Mesenchymal stem cell (in vitro differentiated cells and primary cell): ENCODE measurements at regions not wholly inside any gene's neighbourhood (a gene's known extent, or its start where the extent isn't known, plus 50 kb on each side); places are given as distances from the start of the nearest gene placed in this dataset.

Experiments used
- DNase-seq: peaks from one replicate; pipeline ENCODE4 v3.0.0-alpha.2; 2013
- H2AFZ ChIP-seq: one replicate; pipeline ENCODE4 v1.6.1; 2013; ENCODE audit warnings: low read depth, mild to moderate bottlenecking, control low read depth, inconsistent platforms, low read length, moderate library complexity
- H2AK5ac ChIP-seq: 2 replicates; pipeline ENCODE4 v1.6.1; 2013; ENCODE audit warnings: low read length, moderate library complexity, mild to moderate bottlenecking, inconsistent platforms; ENCODE audit not compliant: severe bottlenecking
- H2BK120ac ChIP-seq: one replicate; pipeline ENCODE4 v1.6.1; 2013; ENCODE audit warnings: low read depth, mild to moderate bottlenecking, inconsistent platforms, low read length, moderate library complexity
- H2BK12ac ChIP-seq, 2 experiments: one replicate each; pipeline ENCODE4 v1.6.1; 2013; ENCODE audit warnings: inconsistent platforms in 2 of 2, low read length in 2 of 2, mild to moderate bottlenecking in 2 of 2, moderate library complexity in 2 of 2, control low read depth in 1 of 2
- H2BK15ac ChIP-seq: one replicate; pipeline ENCODE4 v1.6.1; 2013; ENCODE audit warnings: mild to moderate bottlenecking, low read depth, inconsistent platforms; ENCODE audit not compliant: poor library complexity, severe bottlenecking
- H2BK5ac ChIP-seq: 2 replicates; pipeline ENCODE4 v1.6.1; 2013; ENCODE audit warnings: low read depth, mild to moderate bottlenecking, low read length, control low read depth, inconsistent platforms; ENCODE audit not compliant: poor library complexity, severe bottlenecking
- H3K14ac ChIP-seq, 2 experiments: one replicate each; pipeline ENCODE4 v1.6.1; 2013; ENCODE audit warnings: inconsistent platforms in 2 of 2, low read length in 2 of 2, control low read depth in 1 of 2, mild to moderate bottlenecking in 1 of 2, moderate library complexity in 1 of 2
- H3K18ac ChIP-seq, 2 experiments: one replicate each; pipeline ENCODE4 v1.6.1; 2013; ENCODE audit warnings: inconsistent platforms in 2 of 2, low read length in 2 of 2, control low read depth in 1 of 2, low read depth in 1 of 2, mild to moderate bottlenecking in 1 of 2
- H3K23ac ChIP-seq, 2 experiments: one replicate each; pipeline ENCODE4 v1.6.1; 2013; ENCODE audit warnings: inconsistent platforms in 2 of 2, low read length in 2 of 2, mild to moderate bottlenecking in 2 of 2, moderate library complexity in 2 of 2, control low read depth in 1 of 2
- H3K27ac ChIP-seq: 2 replicates; pipeline ENCODE4 v1.5.1; 2013; ENCODE audit warnings: mild to moderate bottlenecking, moderate library complexity, low read length, control low read depth, inconsistent platforms; ENCODE audit not compliant: poor library complexity, severe bottlenecking
- H3K27me3 ChIP-seq, 2 experiments: 2 replicates each; pipeline versions ENCODE4 v1.6.1 to v1.7.0; 2013; ENCODE audit warnings: low read length in 2 of 2, mild to moderate bottlenecking in 2 of 2, moderate library complexity in 2 of 2, control low read depth in 1 of 2, inconsistent platforms in 1 of 2; ENCODE audit not compliant: control insufficient read depth in 1 of 2, insufficient read depth in 1 of 2
- H3K36me3 ChIP-seq, 2 experiments: 2 replicates each; pipeline versions ENCODE4 v1.6.1 to v1.7.0; 2013; ENCODE audit warnings: low read length in 2 of 2, control low read depth in 1 of 2, inconsistent platforms in 1 of 2, low read depth in 1 of 2, mild to moderate bottlenecking in 1 of 2; ENCODE audit not compliant: insufficient read depth in 2 of 2, control insufficient read depth in 1 of 2
- H3K4ac ChIP-seq, 2 experiments: one replicate each; pipeline ENCODE4 v1.6.1; 2013; ENCODE audit warnings: inconsistent platforms in 2 of 2, low read length in 2 of 2, mild to moderate bottlenecking in 2 of 2, moderate library complexity in 2 of 2, control low read depth in 1 of 2, low read depth in 1 of 2
- H3K4me1 ChIP-seq: 2 replicates; pipeline ENCODE4 v1.6.1; 2013; ENCODE audit warnings: low read depth, low read length, control low read depth; ENCODE audit not compliant: control insufficient read depth, insufficient read depth
- H3K4me2 ChIP-seq: 2 replicates; pipeline ENCODE4 v1.6.1; 2013; ENCODE audit warnings: low read length, mild to moderate bottlenecking, inconsistent platforms; ENCODE audit not compliant: poor library complexity, severe bottlenecking
- H3K4me3 ChIP-seq, 2 experiments: 2 replicates each; pipeline versions ENCODE4 v1.5.1 to v1.7.0; 2013; ENCODE audit warnings: low read length in 2 of 2, mild to moderate bottlenecking in 2 of 2, control low read depth in 1 of 2, low read depth in 1 of 2; ENCODE audit not compliant: insufficient read depth in 1 of 2
- H3K79me1 ChIP-seq: replicated peaks from 2 replicates; pipeline ENCODE4 v1.6.1; 2013; ENCODE audit warnings: mild to moderate bottlenecking, control low read depth, low read length, inconsistent platforms; ENCODE audit not compliant: poor library complexity, severe bottlenecking
- H3K9ac ChIP-seq: 2 replicates; pipeline ENCODE4 v1.7.0; 2013; ENCODE audit warnings: mild to moderate bottlenecking, low read length, moderate library complexity
- H3K9me3 ChIP-seq: 2 replicates; pipeline ENCODE4 v1.7.0; 2013; ENCODE audit warnings: mild to moderate bottlenecking, low read length; ENCODE audit not compliant: control insufficient read depth
- H4K8ac ChIP-seq: one replicate; pipeline ENCODE4 v1.6.1; 2013; ENCODE audit warnings: inconsistent platforms, mild to moderate bottlenecking, low read length, moderate library complexity
- H4K91ac ChIP-seq: one replicate; pipeline ENCODE4 v1.6.1; 2013; ENCODE audit warnings: mild to moderate bottlenecking, low read length, inconsistent platforms
- WGBS: methylation state at CpG from one replicate; pipeline ENCODE4 v1.1.7; 2013; ENCODE audit warnings: mixed read lengths; 5-methylcytosine and 5-hydroxymethylcytosine counted together

DNA sequence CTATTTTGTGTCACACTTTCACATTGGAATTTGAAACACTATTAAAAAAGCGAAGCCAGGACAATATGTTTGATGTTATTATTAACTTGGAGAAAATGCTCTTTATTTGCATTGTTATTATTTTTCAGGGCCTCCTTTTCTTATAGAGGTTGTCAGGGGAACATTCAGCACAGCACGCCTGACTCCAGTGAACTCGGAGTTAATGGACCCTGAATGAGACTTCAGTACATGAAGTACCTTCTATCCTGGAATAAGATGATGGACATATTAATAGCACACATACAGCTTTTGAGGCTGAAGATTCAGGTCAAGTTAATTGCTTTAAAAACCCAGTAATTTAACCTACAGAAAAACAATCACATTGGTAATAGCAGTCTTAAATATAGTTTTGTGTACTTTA, 652.9 kb downstream of the SEMA5A start:
- Histone ChIP-seq H3K27ac (no peak overlapping the region), H3K27me3 (no peaks in the 10 kb centered on the region), H2BK120ac (no peak overlapping the region), H2BK12ac (no peak overlapping the region), H2BK5ac (no peak overlapping the region), H2AFZ (no peak overlapping the region), H3K4me3 (no peak overlapping the region), H3K9me3 (no peaks in the 10 kb centered on the region), H2AK5ac (no peak overlapping the region), H3K14ac (no peak overlapping the region), H3K9ac (no peak overlapping the region), H3K4me1 (no peaks in the 10 kb centered on the region), H3K18ac (no peak overlapping the region), H3K4ac (no peak overlapping the region), H3K36me3 (no peaks in the 10 kb centered on the region), H3K79me1 (no peaks in the 10 kb centered on the region), H3K4me2 (no peak overlapping the region), H4K91ac (no peak overlapping the region), H2BK15ac (no peak overlapping the region), H3K23ac (no peak overlapping the region), H4K8ac (no peak overlapping the region)
- WGBS = no CpG with 5 or more reads among the region's 3 CpGs
- DNase-seq = no peak

- DNase-seq = no peak
- H2AK5ac ChIP-seq = no peak overlapping the region
- H3K27me3 ChIP-seq = no peaks in the 10 kb centered on the region
- no peaks in the 10 kb centered on the region for H3K4me1 ChIP-seq
- H3K14ac ChIP-seq = no peak overlapping the region
- H2AFZ ChIP-seq = no peak overlapping the region
- no peaks in the 10 kb centered on the region for H3K36me3 ChIP-seq
- no peak overlapping the region for H4K8ac ChIP-seq
- no peak overlapping the region for H2BK5ac ChIP-seq
- no peak overlapping the region for H3K27ac ChIP-seq
- no peaks in the 10 kb centered on the region for H3K9me3 ChIP-seq
- H3K23ac ChIP-seq = no peak overlapping the region
- no peak overlapping the region for H2BK120ac ChIP-seq
- H4K91ac ChIP-seq = no peak overlapping the region
- H3K18ac ChIP-seq = no peak overlapping the region
- H3K9ac ChIP-seq = no peak overlapping the region
- H3K4me3 ChIP-seq = no peak overlapping the region
- no peak overlapping the region for H2BK12ac ChIP-seq
- no peak overlapping the region for H3K4me2 ChIP-seq
- H2BK15ac ChIP-seq = no peak overlapping the region
- WGBS = 49% methylated on average over 2 of the region's 3 CpGs
- H3K79me1 ChIP-seq = no peaks in the 10 kb centered on the region
- H3K4ac ChIP-seq = no peak overlapping the region
Observed at GRCh38 chr5:8894031-8894430, 651.8 kb downstream of the SEMA5A start.

DNA sequence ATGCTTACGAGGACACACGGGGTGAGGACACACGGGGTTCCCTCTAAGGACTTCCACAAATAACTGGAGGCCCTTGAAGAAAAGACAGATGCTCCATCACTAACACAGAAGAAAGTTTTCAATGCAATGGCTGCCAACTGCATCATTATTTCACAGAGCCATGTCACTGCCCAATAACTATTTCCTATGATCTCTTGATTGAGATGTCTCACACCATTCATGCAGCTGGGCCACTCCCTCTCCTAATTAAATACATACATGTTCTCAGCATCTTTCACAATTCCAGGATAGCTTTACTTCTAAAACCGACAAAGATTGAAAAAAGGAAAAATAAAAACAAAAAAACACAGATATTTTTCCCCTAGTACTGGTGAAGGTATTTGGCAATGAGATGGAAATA, 650.8 kb downstream of the SEMA5A start:
- WGBS = 78% methylated on average over 3 of the region's 4 CpGs

DNA sequence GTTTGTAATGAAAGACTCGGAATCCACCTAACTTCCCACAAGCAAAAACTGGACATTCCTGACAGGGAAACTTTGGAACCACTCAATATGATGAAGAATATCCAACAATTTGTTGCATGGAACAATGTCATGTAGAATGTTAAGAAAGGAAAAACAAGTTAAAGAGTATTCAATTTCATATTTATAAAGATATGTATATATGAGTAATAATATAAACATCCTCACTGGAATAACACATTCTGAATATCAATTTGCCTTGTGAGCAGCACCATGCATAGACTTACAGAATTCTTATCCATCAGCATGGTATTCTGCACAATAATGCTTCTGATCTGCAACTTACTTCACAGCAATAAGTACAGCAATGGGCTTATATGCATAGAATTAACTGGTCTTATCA, 650.3 kb downstream of the SEMA5A start:
- 75% methylated on average over 1 of the region's 1 CpG for WGBS
- Histone ChIP-seq H3K36me3 (no peaks in the 10 kb centered on the region), H2BK5ac (no peak overlapping the region)

More for the DNA sequence above, 650.8 kb downstream of the SEMA5A start:
- Histone ChIP-seq H3K9me3 (no peaks in the 10 kb centered on the region), H3K27me3 (no peaks in the 10 kb centered on the region), H4K91ac (no peak overlapping the region), H4K8ac (no peak overlapping the region), H2BK15ac (no peak overlapping the region), H3K79me1 (no peaks in the 10 kb centered on the region), H2AFZ (no peak overlapping the region), H3K14ac (no peak overlapping the region), H3K18ac (no peak overlapping the region), H3K36me3 (no peaks in the 10 kb centered on the region), H3K4me1 (no peaks in the 10 kb centered on the region), H3K23ac (no peak overlapping the region), H2BK120ac (no peak overlapping the region), H3K4ac (no peak overlapping the region), H2BK5ac (no peak overlapping the region), H3K9ac (no peak overlapping the region), H3K4me3 (no peak overlapping the region), H2AK5ac (peak overlapping the region; percentile 85), H2BK12ac (no peak overlapping the region), H3K27ac (no peak overlapping the region), H3K4me2 (no peak overlapping the region)
- DNase-seq = no peak

More for the DNA sequence above, 650.3 kb downstream of the SEMA5A start:
- H3K27ac ChIP-seq = no peak overlapping the region
- H3K23ac ChIP-seq = no peak overlapping the region
- H3K4me3 ChIP-seq = no peak overlapping the region
- no peak overlapping the region for H3K14ac ChIP-seq
- no peak overlapping the region for H2AFZ ChIP-seq
- no peaks in the 10 kb centered on the region for H3K27me3 ChIP-seq
- no peak overlapping the region for H2BK120ac ChIP-seq
- no peak overlapping the region for H3K18ac ChIP-seq
- no peaks in the 10 kb centered on the region for H3K9me3 ChIP-seq
- H3K4me2 ChIP-seq = no peak overlapping the region
- H4K91ac ChIP-seq = no peak overlapping the region
- no peaks in the 10 kb centered on the region for H3K79me1 ChIP-seq
- H3K9ac ChIP-seq = no peak overlapping the region
- no peak overlapping the region for H2AK5ac ChIP-seq
- no peak overlapping the region for H3K4ac ChIP-seq
- no peak overlapping the region for H2BK15ac ChIP-seq
- H3K4me1 ChIP-seq = no peaks in the 10 kb centered on the region
- no peak overlapping the region for H2BK12ac ChIP-seq
- no peak overlapping the region for H4K8ac ChIP-seq
- DNase-seq = no peak
